A673 (cell line): ENCODE measurements at regions not wholly inside any gene's neighbourhood (a gene's known extent, or its start where the extent isn't known, plus 50 kb on each side); places are given as distances from the start of the nearest gene placed in this dataset.
A peak's percentile ranks its signal among the peaks of the same experiment; 100 is the strongest.

Experiments used
- BruUV-seq: library from RNA; stranded (reverse); fragments of 400-500 nt; replicated peaks from 2 replicates; lab custom pipeline; 2021; lab: Mats Ljungman, UMichigan
- CTCF ChIA-PET: fragments of 300-600 bp; sonication (Branson Sonifier 250); formaldehyde crosslinking; loops from one replicate; lab custom pipeline; 2022; ENCODE audit warnings: antibody characterized with exemption; lab: Charles Lee
- POLR2A ChIA-PET: fragments of 300-600 bp; sonication (Branson Sonifier 250); formaldehyde crosslinking; loops from one replicate; lab custom pipeline; 2022; ENCODE audit warnings: antibody characterized with exemption; ENCODE audit not compliant: low non-redundant PET; lab: Charles Lee
- DNase-seq: peaks from one replicate; pipeline ENCODE4 v3.0.0-alpha.2; 2015; ENCODE audit warnings: low spot score
- H3K27ac ChIP-seq: fragments of 200-600 bp; sonication (generic); 2 replicates; pipeline ENCODE4 v1.5.1; 2016; ENCODE audit warnings: mixed run types, low read depth, mild to moderate bottlenecking, mixed read lengths, antibody characterized with exemption, low read length; ENCODE audit not compliant: poor library complexity, severe bottlenecking
- H3K27me3 ChIP-seq: fragments of 200-600 bp; sonication (generic); replicated peaks from 2 replicates; pipeline ENCODE4 v1.6.1; 2017; ENCODE audit warnings: mixed run types, low read depth, mild to moderate bottlenecking, mixed read lengths, antibody characterized with exemption, low read length; ENCODE audit not compliant: insufficient read depth, poor library complexity
- H3K36me3 ChIP-seq: fragments of 200-600 bp; sonication (generic); 2 replicates; pipeline ENCODE4 v1.6.1; 2016; ENCODE audit warnings: mixed run types, mild to moderate bottlenecking, mixed read lengths, antibody characterized with exemption, low read length; ENCODE audit not compliant: insufficient read depth, poor library complexity, severe bottlenecking
- H3K4me1 ChIP-seq: fragments of 200-600 bp; sonication (generic); 2 replicates; pipeline ENCODE4 v1.6.1; 2017; ENCODE audit warnings: mixed run types, mild to moderate bottlenecking, mixed read lengths, antibody characterized with exemption, low read length; ENCODE audit not compliant: insufficient read depth, poor library complexity, severe bottlenecking
- H3K4me3 ChIP-seq: fragments of 200-600 bp; sonication (generic); 2 replicates; pipeline ENCODE4 v1.5.1; 2016; ENCODE audit warnings: low read depth, mixed run types, mild to moderate bottlenecking, mixed read lengths, low read length; ENCODE audit not compliant: poor library complexity, severe bottlenecking
- H3K9me3 ChIP-seq: fragments of 200-600 bp; sonication (generic); 2 replicates; pipeline ENCODE4 v1.6.1; 2016; ENCODE audit warnings: mixed run types, low read depth, mild to moderate bottlenecking, mixed read lengths, antibody characterized with exemption, low read length; ENCODE audit not compliant: poor library complexity, severe bottlenecking
- CTCF ChIP-seq: fragments of 300-800, 200-600 bp; sonication (generic); conservative IDR thresholded peaks from 2 replicates; pipeline ENCODE4 v1.5.1; 2017; ENCODE audit warnings: low read depth, mild to moderate bottlenecking, antibody characterized with exemption, low read length, moderate library complexity, mixed read lengths
- EZH2 ChIP-seq: fragments of 200-600 bp; sonication (generic); IDR thresholded peaks from 2 replicates; pipeline ENCODE4 v1.6.1; 2017; ENCODE audit warnings: borderline replicate concordance, low read depth, mild to moderate bottlenecking, mixed read lengths, antibody characterized with exemption, low read length; ENCODE audit not compliant: poor library complexity, severe bottlenecking
- intact Hi-C: fragments of 100-400 bp; cut with micrococcal nuclease; formaldehyde crosslinking; loops from one replicate; pipeline ENCODE4 v1.10.0; 2022; ENCODE audit not compliant: unreplicated experiment

DNA sequence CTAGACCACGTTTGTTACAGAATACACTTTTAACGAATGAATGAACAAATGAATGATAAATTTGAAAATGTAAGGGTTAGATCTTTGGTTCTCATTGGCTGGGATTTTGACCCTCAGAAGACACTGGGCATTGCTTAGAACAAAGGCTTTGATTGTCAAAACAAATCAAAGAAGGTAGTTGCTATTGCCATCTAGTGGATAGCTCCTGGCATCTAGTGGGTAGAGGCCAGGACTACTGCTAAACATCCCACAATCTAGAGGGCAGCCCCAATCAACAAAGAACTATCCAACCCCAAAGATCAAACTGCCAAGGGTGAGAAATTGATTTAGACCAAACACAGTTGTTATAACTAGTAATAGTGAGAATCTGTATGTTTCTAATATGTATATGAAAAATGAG, 552.3 kb downstream of the KCNJ3 start:
- H3K4me3 ChIP-seq, result no peak overlapping the region
- H3K36me3 ChIP-seq, result no peaks in the 10 kb centered on the region
- H3K27me3 ChIP-seq, result no peaks in the 10 kb centered on the region
- no peak overlapping the region for H3K27ac ChIP-seq
- CTCF ChIA-PET, result no interaction called here
- POLR2A ChIA-PET, result no interaction called here
- DNase-seq, result peak; percentile 25
- no TSS peak for BruUV-seq
- intact Hi-C loops, result loop anchor here (10.0 kb wide), 1 partner anchor 796 kb away; no protein-coding TSS in a partner anchor
- TF ChIP-seq CTCF, result peak; percentile 51
- TF ChIP-seq EZH2, result no peak
- H3K9me3 ChIP-seq, result no peaks in the 10 kb centered on the region
- H3K4me1 ChIP-seq, result no peaks in the 10 kb centered on the region

DNA sequence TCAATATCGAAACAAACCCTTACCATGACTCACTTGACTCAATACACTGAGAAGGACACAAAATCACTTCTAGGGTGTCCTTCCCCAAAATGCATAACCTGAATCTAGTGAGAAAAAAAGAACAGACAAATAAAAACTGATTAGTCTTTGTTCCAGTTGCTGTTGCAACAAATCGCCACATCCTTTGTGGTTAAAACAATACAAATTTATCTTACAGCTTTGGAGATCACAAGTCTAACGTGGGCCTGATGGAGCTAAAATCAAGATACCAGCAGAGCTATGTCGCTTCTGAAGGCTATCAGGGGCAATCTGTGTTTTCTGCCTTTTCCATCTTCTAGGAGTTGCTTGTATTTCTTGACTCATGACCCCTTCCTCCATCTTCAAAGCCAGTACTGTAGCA, 541.7 kb downstream of the KCNJ3 start:
- BruUV-seq, result no TSS peak
- no peak for TF ChIP-seq EZH2
- TF ChIP-seq CTCF, result no peak
- intact Hi-C loops, result no loop called here

GRCh38 chr2:155235710-155236109, 537.2 kb downstream of the KCNJ3 start:
- intact Hi-C loops, result no loop called here
- Histone ChIP-seq H3K4me1 (no peaks in the 10 kb centered on the region), H3K36me3 (no peaks in the 10 kb centered on the region), H3K4me3 (no peak overlapping the region), H3K9me3 (no peaks in the 10 kb centered on the region), H3K27ac (no peak overlapping the region), H3K27me3 (no peaks in the 10 kb centered on the region)
- no peak for TF ChIP-seq EZH2
- no peak for TF ChIP-seq CTCF
- POLR2A ChIA-PET, result no interaction called here
- no TSS peak for BruUV-seq
- DNase-seq, result no peak
- CTCF ChIA-PET, result no interaction called here

More for the DNA sequence above, 541.7 kb downstream of the KCNJ3 start:
- Histone ChIP-seq H3K27me3 (no peaks in the 10 kb centered on the region), H3K27ac (no peak overlapping the region), H3K9me3 (no peaks in the 10 kb centered on the region), H3K4me1 (no peaks in the 10 kb centered on the region), H3K36me3 (no peaks in the 10 kb centered on the region), H3K4me3 (no peak overlapping the region)
- POLR2A ChIA-PET, result no interaction called here
- CTCF ChIA-PET, result no interaction called here
- DNase-seq, result no peak
